ENCODE measurements at regions not wholly inside any gene's neighbourhood (a gene's known extent, or its start where the extent isn't known, plus 50 kb on each side); places are given as distances from the start of the nearest gene placed in this dataset.
"Not testable (repeated sequence)": the region's sequence is repeated elsewhere in the genome, so short reads cannot be mapped to it uniquely, and the experiment has no call there.

DNA sequence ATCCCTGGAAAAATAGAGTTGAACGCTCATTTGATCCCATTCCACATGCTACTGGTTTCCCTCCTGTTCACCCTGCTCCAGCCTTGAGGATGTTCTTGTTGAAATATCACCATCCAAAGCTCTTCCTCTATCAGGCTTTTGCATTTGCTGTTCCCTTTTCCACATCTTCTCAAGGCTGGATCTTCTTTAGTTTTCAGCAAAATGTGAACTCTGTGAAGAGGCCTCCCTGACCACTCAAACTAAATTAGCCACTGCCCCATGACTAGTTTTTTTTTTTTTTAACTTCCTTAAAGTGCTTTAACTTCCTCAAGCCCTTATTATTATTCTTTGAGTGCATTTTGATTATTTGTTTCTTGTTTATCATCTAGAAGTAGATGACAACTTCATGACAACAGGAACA is 119.3 kb upstream of the ZNF658 start:
- TF ChIP-seq EZH2 (IDR thresholded peaks at IDR 0.05); SP1 (IDR thresholded peaks at IDR 0.05; ENCODE audit: low read depth); YY1 (IDR thresholded peaks at IDR 0.05; ENCODE audit: extremely low read depth, insufficient replicate concordance, low read depth, low read length); EGR1 (IDR thresholded peaks at IDR 0.05; ENCODE audit: low read depth); TCF7L2 (IDR thresholded peaks at IDR 0.05; ENCODE audit: borderline replicate concordance, extremely low read depth, insufficient read depth, insufficient read length); ZFX (IDR thresholded peaks at IDR 0.05); SRF (IDR thresholded peaks at IDR 0.05; ENCODE audit: low read depth); POLR2AphosphoS5 (IDR thresholded peaks at IDR 0.05; ENCODE audit: low read depth, low read length); POLR2A (IDR thresholded peaks at IDR 0.05; ENCODE audit: borderline replicate concordance, extremely low read depth, insufficient read depth, insufficient read length); ZNF274 (IDR thresholded peaks at IDR 0.05; ENCODE audit: low read depth, low read length); ELF1 (IDR thresholded peaks at IDR 0.05; ENCODE audit: borderline replicate concordance, low read depth): not testable (repeated sequence)
- TF ChIP-seq, protein P1, sequence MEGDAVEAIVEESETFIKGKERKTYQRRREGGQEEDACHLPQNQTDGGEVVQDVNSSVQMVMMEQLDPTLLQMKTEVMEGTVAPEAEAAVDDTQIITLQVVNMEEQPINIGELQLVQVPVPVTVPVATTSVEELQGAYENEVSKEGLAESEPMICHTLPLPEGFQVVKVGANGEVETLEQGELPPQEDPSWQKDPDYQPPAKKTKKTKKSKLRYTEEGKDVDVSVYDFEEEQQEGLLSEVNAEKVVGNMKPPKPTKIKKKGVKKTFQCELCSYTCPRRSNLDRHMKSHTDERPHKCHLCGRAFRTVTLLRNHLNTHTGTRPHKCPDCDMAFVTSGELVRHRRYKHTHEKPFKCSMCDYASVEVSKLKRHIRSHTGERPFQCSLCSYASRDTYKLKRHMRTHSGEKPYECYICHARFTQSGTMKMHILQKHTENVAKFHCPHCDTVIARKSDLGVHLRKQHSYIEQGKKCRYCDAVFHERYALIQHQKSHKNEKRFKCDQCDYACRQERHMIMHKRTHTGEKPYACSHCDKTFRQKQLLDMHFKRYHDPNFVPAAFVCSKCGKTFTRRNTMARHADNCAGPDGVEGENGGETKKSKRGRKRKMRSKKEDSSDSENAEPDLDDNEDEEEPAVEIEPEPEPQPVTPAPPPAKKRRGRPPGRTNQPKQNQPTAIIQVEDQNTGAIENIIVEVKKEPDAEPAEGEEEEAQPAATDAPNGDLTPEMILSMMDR (IDR thresholded peaks at IDR 0.05 in 2 of 3, conservative IDR thresholded peaks at IDR 0.05 in 1 of 3; ENCODE audit: borderline replicate concordance in 1 of 3, insufficient read depth in 1 of 3, low read depth in 2 of 3, low read length in 2 of 3) = not testable (repeated sequence)
- TF ChIP-seq, protein P2, sequence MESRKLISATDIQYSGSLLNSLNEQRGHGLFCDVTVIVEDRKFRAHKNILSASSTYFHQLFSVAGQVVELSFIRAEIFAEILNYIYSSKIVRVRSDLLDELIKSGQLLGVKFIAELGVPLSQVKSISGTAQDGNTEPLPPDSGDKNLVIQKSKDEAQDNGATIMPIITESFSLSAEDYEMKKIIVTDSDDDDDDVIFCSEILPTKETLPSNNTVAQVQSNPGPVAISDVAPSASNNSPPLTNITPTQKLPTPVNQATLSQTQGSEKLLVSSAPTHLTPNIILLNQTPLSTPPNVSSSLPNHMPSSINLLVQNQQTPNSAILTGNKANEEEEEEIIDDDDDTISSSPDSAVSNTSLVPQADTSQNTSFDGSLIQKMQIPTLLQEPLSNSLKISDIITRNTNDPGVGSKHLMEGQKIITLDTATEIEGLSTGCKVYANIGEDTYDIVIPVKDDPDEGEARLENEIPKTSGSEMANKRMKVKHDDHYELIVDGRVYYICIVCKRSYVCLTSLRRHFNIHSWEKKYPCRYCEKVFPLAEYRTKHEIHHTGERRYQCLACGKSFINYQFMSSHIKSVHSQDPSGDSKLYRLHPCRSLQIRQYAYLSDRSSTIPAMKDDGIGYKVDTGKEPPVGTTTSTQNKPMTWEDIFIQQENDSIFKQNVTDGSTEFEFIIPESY (IDR thresholded peaks at IDR 0.05; ENCODE audit: extremely low read depth, insufficient replicate concordance, low read length) = not testable (repeated sequence)
- TF ChIP-seq, protein P3, sequence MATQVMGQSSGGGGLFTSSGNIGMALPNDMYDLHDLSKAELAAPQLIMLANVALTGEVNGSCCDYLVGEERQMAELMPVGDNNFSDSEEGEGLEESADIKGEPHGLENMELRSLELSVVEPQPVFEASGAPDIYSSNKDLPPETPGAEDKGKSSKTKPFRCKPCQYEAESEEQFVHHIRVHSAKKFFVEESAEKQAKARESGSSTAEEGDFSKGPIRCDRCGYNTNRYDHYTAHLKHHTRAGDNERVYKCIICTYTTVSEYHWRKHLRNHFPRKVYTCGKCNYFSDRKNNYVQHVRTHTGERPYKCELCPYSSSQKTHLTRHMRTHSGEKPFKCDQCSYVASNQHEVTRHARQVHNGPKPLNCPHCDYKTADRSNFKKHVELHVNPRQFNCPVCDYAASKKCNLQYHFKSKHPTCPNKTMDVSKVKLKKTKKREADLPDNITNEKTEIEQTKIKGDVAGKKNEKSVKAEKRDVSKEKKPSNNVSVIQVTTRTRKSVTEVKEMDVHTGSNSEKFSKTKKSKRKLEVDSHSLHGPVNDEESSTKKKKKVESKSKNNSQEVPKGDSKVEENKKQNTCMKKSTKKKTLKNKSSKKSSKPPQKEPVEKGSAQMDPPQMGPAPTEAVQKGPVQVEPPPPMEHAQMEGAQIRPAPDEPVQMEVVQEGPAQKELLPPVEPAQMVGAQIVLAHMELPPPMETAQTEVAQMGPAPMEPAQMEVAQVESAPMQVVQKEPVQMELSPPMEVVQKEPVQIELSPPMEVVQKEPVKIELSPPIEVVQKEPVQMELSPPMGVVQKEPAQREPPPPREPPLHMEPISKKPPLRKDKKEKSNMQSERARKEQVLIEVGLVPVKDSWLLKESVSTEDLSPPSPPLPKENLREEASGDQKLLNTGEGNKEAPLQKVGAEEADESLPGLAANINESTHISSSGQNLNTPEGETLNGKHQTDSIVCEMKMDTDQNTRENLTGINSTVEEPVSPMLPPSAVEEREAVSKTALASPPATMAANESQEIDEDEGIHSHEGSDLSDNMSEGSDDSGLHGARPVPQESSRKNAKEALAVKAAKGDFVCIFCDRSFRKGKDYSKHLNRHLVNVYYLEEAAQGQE (IDR thresholded peaks at IDR 0.05; ENCODE audit: low read depth) = not testable (repeated sequence)

Data from HCT116 (cell line).